ENCODE measurements at regions not wholly inside any gene's neighbourhood (a gene's known extent, or its start where the extent isn't known, plus 50 kb on each side); places are given as distances from the start of the nearest gene placed in this dataset.

DNA sequence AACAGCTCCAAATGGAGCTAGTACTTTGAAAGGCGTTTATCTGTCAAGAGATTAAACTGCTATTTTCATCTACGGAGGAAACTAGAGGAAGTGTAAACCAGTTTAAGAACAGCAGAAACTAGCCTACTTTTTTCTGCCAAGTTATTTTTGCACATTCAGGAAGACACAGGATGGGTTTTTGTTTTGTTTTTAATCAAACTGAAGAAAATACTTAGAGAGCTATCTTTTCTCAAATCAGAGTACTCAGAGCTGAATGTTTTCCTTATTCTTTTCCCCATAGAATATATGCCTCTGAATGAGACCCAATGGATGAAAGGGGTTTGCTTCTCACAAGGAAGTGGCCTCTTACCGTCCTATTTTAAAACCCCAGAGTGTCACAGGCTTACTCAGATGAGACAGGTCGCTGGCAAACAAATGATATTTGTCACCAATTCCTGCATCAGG, 538.5 kb downstream of the CD83 start:
- DNase-seq = no peak
- no peaks in the 10 kb centered on the region for H3K36me3 ChIP-seq (replicated peaks in 1 of 2; ENCODE audit: control insufficient read depth in 1 of 2, insufficient read depth in 2 of 2, low read length in 1 of 2)
- no peak for TF ChIP-seq FOXJ3 (CRISPR knock-in tag; IDR thresholded peaks at IDR 0.05)
- H4K20me1 ChIP-seq (ENCODE audit: insufficient read depth) = no peaks in the 10 kb centered on the region
- no peak overlapping the region for H2AFZ ChIP-seq (ENCODE audit: low read depth)
- no peak overlapping the region for H3K9ac ChIP-seq
- no peaks in the 10 kb centered on the region; a peak in 1 of 4 replicates for H3K4me1 ChIP-seq (ENCODE audit: control insufficient read depth in 1 of 2, insufficient read depth in 2 of 2, low read depth in 1 of 2, low read length in 1 of 2)
- H3K9me2 ChIP-seq = no peaks in the 10 kb centered on the region
- no peak overlapping the region for H3K4me3 ChIP-seq (ENCODE audit: low read depth in 2 of 2, low read length in 1 of 2)
- 34% methylated on average over 4 of the region's 4 CpGs for WGBS (ENCODE audit: low lambda C conversion rate)
- no peak overlapping the region for H3K27ac ChIP-seq (ENCODE audit: low read depth in 2 of 2, low read length in 1 of 2)
- H3K9me3 ChIP-seq = no peaks in the 10 kb centered on the region
- H3K4me2 ChIP-seq = no peak overlapping the region
- CTCF ChIA-PET = no interaction called here
- H3F3A ChIP-seq (replicated peaks; ENCODE audit: insufficient read depth) = no peaks in the 10 kb centered on the region
- H3K79me2 ChIP-seq (ENCODE audit: insufficient read depth) = no peaks in the 10 kb centered on the region
- POLR2A ChIA-PET = no interaction called here
- H3K27me3 ChIP-seq (ENCODE audit: insufficient read depth) = no peaks in the 10 kb centered on the region; the same call in 1 of the 2 replicates

DNA sequence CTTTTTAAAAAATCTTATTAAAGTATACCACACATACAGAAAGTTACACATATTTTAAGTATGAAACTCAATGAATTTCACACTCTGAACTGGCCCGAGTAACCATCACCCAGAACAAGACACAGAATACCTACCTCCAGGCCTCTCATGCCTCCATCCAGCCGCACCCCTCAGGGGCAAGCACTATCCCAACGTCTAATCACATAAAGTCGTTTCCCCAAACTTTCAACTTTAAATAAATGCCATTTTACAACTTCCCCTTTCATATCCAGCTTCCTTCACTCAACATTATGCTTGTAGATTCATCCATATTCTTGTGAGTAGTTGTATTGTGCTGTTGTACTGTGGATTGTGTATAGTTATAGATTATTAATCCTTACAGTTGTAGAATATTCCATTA, 539.1 kb downstream of the CD83 start:
- Histone ChIP-seq H3K27ac (ENCODE audit: low read depth in 2 of 2, low read length in 1 of 2) (no peak overlapping the region), H2AFZ (ENCODE audit: low read depth) (no peak overlapping the region), H3K4me3 (ENCODE audit: low read depth in 2 of 2, low read length in 1 of 2) (no peak overlapping the region), H3K79me2 (ENCODE audit: insufficient read depth) (no peaks in the 10 kb centered on the region), H4K20me1 (ENCODE audit: insufficient read depth) (no peaks in the 10 kb centered on the region), H3K36me3 (replicated peaks in 1 of 2; ENCODE audit: control insufficient read depth in 1 of 2, insufficient read depth in 2 of 2, low read length in 1 of 2) (no peaks in the 10 kb centered on the region), H3K9ac (no peak overlapping the region), H3K4me1 (ENCODE audit: control insufficient read depth in 1 of 2, insufficient read depth in 2 of 2, low read depth in 1 of 2, low read length in 1 of 2) (no peaks in the 10 kb centered on the region; a peak in 1 of 4 replicates), H3K9me2 (no peaks in the 10 kb centered on the region), H3F3A (replicated peaks; ENCODE audit: insufficient read depth) (no peaks in the 10 kb centered on the region), H3K9me3 (no peaks in the 10 kb centered on the region), H3K27me3 (ENCODE audit: insufficient read depth) (no peaks in the 10 kb centered on the region; the same call in 1 of the 2 replicates), H3K4me2 (no peak overlapping the region)
- CTCF ChIA-PET = interaction anchor here (1.0 kb wide), 1 partner anchor 13 kb away, joined by 3 read pairs; no protein-coding TSS in a partner anchor
- POLR2A ChIA-PET = no interaction called here
- no peak for DNase-seq
- TF ChIP-seq TCF12 (IDR thresholded peaks at IDR 0.05) (no peak), MEF2A (IDR thresholded peaks at IDR 0.05; ENCODE audit: borderline replicate concordance, low read depth) (no peak), FOXJ3 (CRISPR knock-in tag; IDR thresholded peaks at IDR 0.05) (no peak), EP300 (IDR thresholded peaks at IDR 0.05; ENCODE audit: borderline replicate concordance in 1 of 2, low read depth in 1 of 2, low read length in 1 of 2) (no peak), SMC3 (IDR thresholded peaks at IDR 0.05; ENCODE audit: low read depth, low read length) (no peak), POLR2AphosphoS5 (IDR thresholded peaks at IDR 0.05; ENCODE audit: low read depth, low read length) (no peak)
- TF ChIP-seq, protein P1, sequence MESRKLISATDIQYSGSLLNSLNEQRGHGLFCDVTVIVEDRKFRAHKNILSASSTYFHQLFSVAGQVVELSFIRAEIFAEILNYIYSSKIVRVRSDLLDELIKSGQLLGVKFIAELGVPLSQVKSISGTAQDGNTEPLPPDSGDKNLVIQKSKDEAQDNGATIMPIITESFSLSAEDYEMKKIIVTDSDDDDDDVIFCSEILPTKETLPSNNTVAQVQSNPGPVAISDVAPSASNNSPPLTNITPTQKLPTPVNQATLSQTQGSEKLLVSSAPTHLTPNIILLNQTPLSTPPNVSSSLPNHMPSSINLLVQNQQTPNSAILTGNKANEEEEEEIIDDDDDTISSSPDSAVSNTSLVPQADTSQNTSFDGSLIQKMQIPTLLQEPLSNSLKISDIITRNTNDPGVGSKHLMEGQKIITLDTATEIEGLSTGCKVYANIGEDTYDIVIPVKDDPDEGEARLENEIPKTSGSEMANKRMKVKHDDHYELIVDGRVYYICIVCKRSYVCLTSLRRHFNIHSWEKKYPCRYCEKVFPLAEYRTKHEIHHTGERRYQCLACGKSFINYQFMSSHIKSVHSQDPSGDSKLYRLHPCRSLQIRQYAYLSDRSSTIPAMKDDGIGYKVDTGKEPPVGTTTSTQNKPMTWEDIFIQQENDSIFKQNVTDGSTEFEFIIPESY (IDR thresholded peaks at IDR 0.05; ENCODE audit: borderline replicate concordance, low read depth) = no peak
- WGBS (ENCODE audit: low lambda C conversion rate) = 29% methylated on average over 4 of the region's 4 CpGs

DNA sequence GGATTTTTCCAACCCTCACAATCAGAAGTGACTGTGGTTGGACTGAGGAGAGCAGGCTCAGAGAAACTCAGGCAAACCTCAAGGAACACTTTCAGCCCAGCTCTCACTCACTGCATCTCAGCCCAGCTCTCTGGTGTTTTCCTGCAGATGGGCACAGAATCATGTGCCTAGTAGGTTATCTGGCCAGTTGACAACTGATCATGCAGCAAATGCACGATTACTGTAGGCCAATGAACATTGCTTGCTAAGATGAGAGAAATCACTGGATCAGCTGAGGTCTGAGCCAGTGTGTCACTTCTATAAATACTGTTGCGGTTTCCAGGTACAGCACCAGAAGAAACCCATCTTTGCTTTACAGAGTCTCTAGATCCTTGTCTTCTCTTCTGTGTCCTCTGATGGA, 540.5 kb downstream of the CD83 start:
- no peak overlapping the region; a peak in 1 of 4 replicates for H3K4me3 ChIP-seq (ENCODE audit: low read depth in 2 of 2, low read length in 1 of 2)
- H3K4me1 ChIP-seq (ENCODE audit: control insufficient read depth in 1 of 2, insufficient read depth in 2 of 2, low read depth in 1 of 2, low read length in 1 of 2) = no peaks in the 10 kb centered on the region; a peak in 1 of 4 replicates
- DNase-seq = no peak
- H3K79me2 ChIP-seq (ENCODE audit: insufficient read depth) = no peaks in the 10 kb centered on the region
- no peaks in the 10 kb centered on the region for H4K20me1 ChIP-seq (ENCODE audit: insufficient read depth)
- no peaks in the 10 kb centered on the region for H3K36me3 ChIP-seq (replicated peaks in 1 of 2; ENCODE audit: control insufficient read depth in 1 of 2, insufficient read depth in 2 of 2, low read length in 1 of 2)
- POLR2A ChIA-PET = no interaction called here
- no peak overlapping the region for H2AFZ ChIP-seq (ENCODE audit: low read depth)
- H3K27ac ChIP-seq (ENCODE audit: low read depth in 2 of 2, low read length in 1 of 2) = no peak overlapping the region
- H3K9ac ChIP-seq = no peak overlapping the region
- no peaks in the 10 kb centered on the region for H3F3A ChIP-seq (replicated peaks; ENCODE audit: insufficient read depth)
- CTCF ChIA-PET = no interaction called here
- TF ChIP-seq, protein P2, sequence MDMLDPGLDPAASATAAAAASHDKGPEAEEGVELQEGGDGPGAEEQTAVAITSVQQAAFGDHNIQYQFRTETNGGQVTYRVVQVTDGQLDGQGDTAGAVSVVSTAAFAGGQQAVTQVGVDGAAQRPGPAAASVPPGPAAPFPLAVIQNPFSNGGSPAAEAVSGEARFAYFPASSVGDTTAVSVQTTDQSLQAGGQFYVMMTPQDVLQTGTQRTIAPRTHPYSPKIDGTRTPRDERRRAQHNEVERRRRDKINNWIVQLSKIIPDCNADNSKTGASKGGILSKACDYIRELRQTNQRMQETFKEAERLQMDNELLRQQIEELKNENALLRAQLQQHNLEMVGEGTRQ (IDR thresholded peaks at IDR 0.05; ENCODE audit: borderline replicate concordance, low read depth, low read length) = no peak
- TF ChIP-seq TEAD4 (IDR thresholded peaks at IDR 0.05; ENCODE audit: borderline replicate concordance, insufficient read depth) = no peak
- TF ChIP-seq TCF12 (IDR thresholded peaks at IDR 0.05) = no peak
- no peak for TF ChIP-seq POLR2AphosphoS5 (IDR thresholded peaks at IDR 0.05; ENCODE audit: low read depth, low read length)
- TF ChIP-seq FOXJ3 (CRISPR knock-in tag; IDR thresholded peaks at IDR 0.05) = no peak
- TF ChIP-seq ELF1 (IDR thresholded peaks at IDR 0.05) = no peak
- no peak for TF ChIP-seq EZH2phosphoT487 (IDR thresholded peaks at IDR 0.05; ENCODE audit: borderline replicate concordance, low read depth)
- no peak for TF ChIP-seq TAF1 (IDR thresholded peaks at IDR 0.05; ENCODE audit: borderline replicate concordance, low read depth, low read length)
- TF ChIP-seq YY1 (IDR thresholded peaks at IDR 0.05; ENCODE audit: low read depth) = no peak
- TF ChIP-seq CHD2 (IDR thresholded peaks at IDR 0.05; ENCODE audit: low read length, partially characterized antibody) = no peak
- TF ChIP-seq GABPA (IDR thresholded peaks at IDR 0.05; ENCODE audit: low read depth) = no peak
- TF ChIP-seq SIN3A (IDR thresholded peaks at IDR 0.05; ENCODE audit: borderline replicate concordance, low read depth, low read length) = no peak
- no peak for TF ChIP-seq FOXM1 (IDR thresholded peaks at IDR 0.05; ENCODE audit: low read depth)
- no peak for TF ChIP-seq NFIC (IDR thresholded peaks at IDR 0.05; ENCODE audit: borderline replicate concordance)
- H3K4me2 ChIP-seq = no peak overlapping the region
- H3K9me2 ChIP-seq = no peaks in the 10 kb centered on the region
- H3K27me3 ChIP-seq (ENCODE audit: insufficient read depth) = no peaks in the 10 kb centered on the region; the same call in 1 of the 2 replicates
- H3K9me3 ChIP-seq = no peaks in the 10 kb centered on the region
- 50% methylated on average over 1 of the region's 2 CpGs for WGBS (ENCODE audit: low lambda C conversion rate)

Data from SK-N-SH (cell line).